BE2C (cell line): ENCODE measurements at regions not wholly inside any gene's neighbourhood (a gene's known extent, or its start where the extent isn't known, plus 50 kb on each side); places are given as distances from the start of the nearest gene placed in this dataset.

Experiments used
- DNase-seq: peaks from one replicate; pipeline ENCODE4 v3.0.0-alpha.2; 2020
- H3K27me3 ChIP-seq: fragments of 250-450 bp; sonication (Bioruptor Pico); 2 replicates; pipeline ENCODE4 v1.5.1; 2020; ENCODE audit warnings: mild to moderate bottlenecking
- H3K36me3 ChIP-seq: fragments of 250-450 bp; sonication (Bioruptor Pico); 2 replicates; pipeline ENCODE4 v1.5.1; 2020; ENCODE audit warnings: mild to moderate bottlenecking
- H3K4me1 ChIP-seq: fragments of 250-450 bp; sonication (Bioruptor Pico); 2 replicates; pipeline ENCODE4 v1.5.1; 2020
- H3K4me3 ChIP-seq: 2 replicates; pipeline ENCODE4 v1.5.1; 2011; ENCODE audit warnings: low read depth, low read length
- H3K9me3 ChIP-seq: fragments of 250-450 bp; sonication (Bioruptor Pico); 2 replicates; pipeline ENCODE4 v1.5.1; 2020
- TF ChIP-seq, protein P1 (sequence below): IDR thresholded peaks from 2 replicates; pipeline ENCODE4 v1.5.1; 2012; ENCODE audit warnings: mild to moderate bottlenecking, low read depth, low read length

GRCh38 chr22:49011769-49012648, 815.7 kb downstream of the BRD1 start:
- H3K9me3 ChIP-seq = no peaks in the 10 kb centered on the region; the same call in 1 of the 2 replicates
- H3K4me3 ChIP-seq = no peak overlapping the region

DNA sequence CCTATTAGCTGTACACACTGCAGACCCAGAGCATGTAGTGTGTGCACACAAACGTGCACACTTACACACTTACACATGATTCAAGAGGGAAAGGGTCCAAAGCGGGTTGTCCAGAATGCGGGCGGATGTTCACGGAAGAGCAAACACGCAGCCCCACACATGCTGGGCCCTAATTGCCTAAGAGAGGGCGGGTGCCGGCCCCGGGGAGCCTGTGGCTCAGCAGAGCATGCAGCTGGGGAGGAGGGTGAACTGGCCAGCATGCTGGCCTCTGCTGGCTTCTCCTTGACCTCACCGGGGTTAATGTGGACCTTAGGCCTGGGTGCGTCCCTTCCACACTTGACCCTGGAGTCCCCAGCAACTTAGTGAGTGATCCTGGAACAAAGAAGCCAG, 816.3 kb downstream of the BRD1 start:
- no peak for DNase-seq
- Histone ChIP-seq H3K4me1 (no peaks in the 10 kb centered on the region), H3K27me3 (no peaks in the 10 kb centered on the region), H3K9me3 (no peaks in the 10 kb centered on the region; the same call in 1 of the 2 replicates), H3K36me3 (no peaks in the 10 kb centered on the region), H3K4me3 (no peak overlapping the region)
- TF ChIP-seq, protein P1, sequence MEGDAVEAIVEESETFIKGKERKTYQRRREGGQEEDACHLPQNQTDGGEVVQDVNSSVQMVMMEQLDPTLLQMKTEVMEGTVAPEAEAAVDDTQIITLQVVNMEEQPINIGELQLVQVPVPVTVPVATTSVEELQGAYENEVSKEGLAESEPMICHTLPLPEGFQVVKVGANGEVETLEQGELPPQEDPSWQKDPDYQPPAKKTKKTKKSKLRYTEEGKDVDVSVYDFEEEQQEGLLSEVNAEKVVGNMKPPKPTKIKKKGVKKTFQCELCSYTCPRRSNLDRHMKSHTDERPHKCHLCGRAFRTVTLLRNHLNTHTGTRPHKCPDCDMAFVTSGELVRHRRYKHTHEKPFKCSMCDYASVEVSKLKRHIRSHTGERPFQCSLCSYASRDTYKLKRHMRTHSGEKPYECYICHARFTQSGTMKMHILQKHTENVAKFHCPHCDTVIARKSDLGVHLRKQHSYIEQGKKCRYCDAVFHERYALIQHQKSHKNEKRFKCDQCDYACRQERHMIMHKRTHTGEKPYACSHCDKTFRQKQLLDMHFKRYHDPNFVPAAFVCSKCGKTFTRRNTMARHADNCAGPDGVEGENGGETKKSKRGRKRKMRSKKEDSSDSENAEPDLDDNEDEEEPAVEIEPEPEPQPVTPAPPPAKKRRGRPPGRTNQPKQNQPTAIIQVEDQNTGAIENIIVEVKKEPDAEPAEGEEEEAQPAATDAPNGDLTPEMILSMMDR = no peak

More at GRCh38 chr22:49011769-49012648, 815.7 kb downstream of the BRD1 start:
- DNase-seq = no peak
- Histone ChIP-seq H3K36me3 (no peaks in the 10 kb centered on the region), H3K27me3 (no peaks in the 10 kb centered on the region), H3K4me1 (no peaks in the 10 kb centered on the region)
- TF ChIP-seq, protein P1 = no peak

- H3K4me3 ChIP-seq = no peak overlapping the region
- no peaks in the 10 kb centered on the region; the same call in 1 of the 2 replicates for H3K9me3 ChIP-seq
- H3K36me3 ChIP-seq = no peaks in the 10 kb centered on the region
- TF ChIP-seq, protein P1 = no peak
- no peaks in the 10 kb centered on the region for H3K4me1 ChIP-seq
- no peaks in the 10 kb centered on the region for H3K27me3 ChIP-seq
- DNase-seq = no peak
Measured at GRCh38 chr22:49010901-49011300, 816.8 kb downstream of the BRD1 start.

DNA sequence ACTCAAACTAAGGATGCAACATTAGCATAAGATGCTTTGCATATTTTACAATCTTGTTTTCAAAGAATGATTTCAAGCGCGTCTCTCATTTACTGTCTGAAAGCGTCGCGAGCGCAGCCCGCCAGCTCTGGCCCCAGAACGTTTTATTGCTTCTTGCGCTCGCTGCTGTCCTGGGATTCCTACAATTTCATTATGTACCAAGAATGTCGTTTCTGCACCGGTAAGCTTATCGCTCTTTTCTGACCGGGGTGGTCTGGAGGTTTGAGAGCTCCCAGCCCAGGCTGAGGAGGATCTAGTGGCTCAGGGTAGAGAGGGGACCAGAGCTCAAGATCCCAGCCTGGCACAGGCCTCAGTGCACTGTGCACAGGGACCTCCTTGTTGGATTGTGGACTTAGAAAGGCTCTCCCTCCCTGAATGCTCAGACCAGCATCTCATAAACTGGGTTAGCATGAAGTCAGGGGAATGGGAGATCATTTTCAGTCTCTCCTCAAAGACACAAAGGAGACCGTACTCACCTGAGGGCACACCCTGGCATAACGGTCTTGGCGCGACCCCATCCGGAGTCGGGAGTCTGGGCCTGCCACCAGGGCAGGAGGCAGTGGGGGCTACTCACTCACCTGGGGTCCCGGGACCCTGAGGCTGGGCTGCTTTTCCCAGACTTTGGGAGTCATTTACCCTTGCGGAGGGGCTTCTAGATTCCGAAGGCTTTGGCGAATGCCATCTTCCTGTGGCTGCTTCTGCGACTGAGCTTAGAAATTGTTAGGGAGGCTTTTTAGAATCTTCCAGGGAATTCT, 817.4 kb downstream of the BRD1 start:
- H3K4me1 ChIP-seq = no peaks in the 10 kb centered on the region
- TF ChIP-seq, protein P1 = no peak
- no peaks in the 10 kb centered on the region; the same call in 1 of the 2 replicates for H3K9me3 ChIP-seq
- no peak for DNase-seq
- H3K4me3 ChIP-seq = no peak overlapping the region
- H3K27me3 ChIP-seq = no peaks in the 10 kb centered on the region
- H3K36me3 ChIP-seq = no peaks in the 10 kb centered on the region

DNA sequence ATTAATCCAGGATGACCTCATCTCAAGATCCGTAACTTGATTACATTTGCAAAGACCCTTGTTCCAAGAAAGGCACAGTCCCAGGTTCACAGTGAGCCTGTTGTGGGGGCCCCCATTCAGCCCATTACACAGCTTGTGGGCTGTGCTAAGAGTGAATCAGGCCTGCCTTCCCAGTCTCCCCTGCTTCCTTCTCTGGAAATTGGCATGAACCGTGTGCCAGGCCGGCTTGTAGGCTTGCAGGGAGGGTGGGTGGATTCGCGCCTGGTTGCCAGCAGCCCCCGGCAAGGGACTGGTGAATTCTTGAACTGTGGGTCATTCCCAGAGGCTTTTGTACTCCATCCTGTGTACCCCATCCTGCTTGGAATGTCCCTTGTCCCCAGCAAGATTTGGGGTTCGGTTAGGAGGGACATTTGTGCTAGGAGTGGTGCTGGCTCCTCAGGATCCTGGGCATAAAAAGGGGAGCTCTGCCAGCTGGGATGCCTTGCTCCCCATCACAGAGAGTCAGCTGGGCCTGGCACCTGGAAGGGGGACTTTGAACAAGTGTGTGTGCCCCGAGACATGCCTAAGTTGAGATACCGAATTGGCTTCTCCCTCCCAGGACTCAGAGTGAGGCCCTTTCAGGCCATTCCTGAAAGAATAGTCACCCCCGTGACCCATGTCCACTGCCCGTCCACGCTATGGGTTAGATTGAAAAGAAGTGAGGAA, 818.2 kb downstream of the BRD1 start:
- TF ChIP-seq, protein P1 = no peak
- H3K27me3 ChIP-seq = no peaks in the 10 kb centered on the region

More for the DNA sequence above, 818.2 kb downstream of the BRD1 start:
- H3K36me3 ChIP-seq = no peaks in the 10 kb centered on the region
- no peak overlapping the region for H3K4me3 ChIP-seq
- H3K4me1 ChIP-seq = no peaks in the 10 kb centered on the region
- H3K9me3 ChIP-seq = no peaks in the 10 kb centered on the region; the same call in 1 of the 2 replicates
- DNase-seq = no peak
